PC-3 (cell line): ENCODE measurements at regions not wholly inside any gene's neighbourhood (a gene's known extent, or its start where the extent isn't known, plus 50 kb on each side); places are given as distances from the start of the nearest gene placed in this dataset.

ENCODE experiments used
- ATAC-seq: fragments of 200-7000 bp; cut with Tn5 transposase; 2 replicates; pipeline ENCODE4 v1.9.1; 2020; ENCODE audit warnings: mild to moderate bottlenecking, moderate library complexity
- BruUV-seq: library from RNA; stranded (reverse); fragments of 400-500 nt; replicated peaks from 2 replicates; lab custom pipeline; 2021; lab: Mats Ljungman, UMichigan
- CTCF ChIA-PET: fragments of 300-600 bp; sonication (Branson Sonifier 250); formaldehyde crosslinking; loops from one replicate; lab custom pipeline; 2022; ENCODE audit warnings: antibody characterized with exemption; lab: Charles Lee
- POLR2A ChIA-PET: fragments of 300-600 bp; sonication (Branson Sonifier 250); formaldehyde crosslinking; loops from one replicate; lab custom pipeline; 2022; ENCODE audit warnings: antibody characterized with exemption; ENCODE audit not compliant: unreplicated experiment; lab: Charles Lee
- DNase-seq: peaks from one replicate; pipeline ENCODE4 v3.0.0-alpha.2; 2015
- H2AFZ ChIP-seq: fragments of 300-600 bp; sonication (generic); 2 replicates; pipeline ENCODE4 v1.6.0; 2016; ENCODE audit warnings: antibody characterized with exemption, low read length
- H3F3A ChIP-seq: fragments of 300-600 bp; sonication (generic); one replicate; pipeline ENCODE4 v1.6.0; 2017; ENCODE audit warnings: antibody characterized with exemption, low read length, control low read depth, mild to moderate bottlenecking; ENCODE audit not compliant: unreplicated experiment
- H3K27ac ChIP-seq: fragments of 300-600 bp; sonication (generic); 2 replicates; pipeline ENCODE4 v1.5.1; 2016; ENCODE audit warnings: mild to moderate bottlenecking, low read length
- H3K27me3 ChIP-seq: fragments of 300-600 bp; sonication (generic); 2 replicates; pipeline ENCODE4 v1.6.1; 2016; ENCODE audit warnings: low read length, mixed read lengths
- H3K36me3 ChIP-seq: fragments of 300-600 bp; sonication (generic); 2 replicates; pipeline ENCODE4 v1.6.1; 2016; ENCODE audit warnings: low read depth, mixed run types, low read length, mixed read lengths
- H3K4me1 ChIP-seq: fragments of 300-600 bp; sonication (generic); 2 replicates; pipeline ENCODE4 v1.5.1; 2016; ENCODE audit warnings: low read length; ENCODE audit not compliant: insufficient read depth
- H3K4me2 ChIP-seq: fragments of 300-600 bp; sonication (generic); 2 replicates; pipeline ENCODE4 v1.6.0; 2016; ENCODE audit warnings: low read length
- H3K4me3 ChIP-seq: fragments of 300-600 bp; sonication (generic); 2 replicates; pipeline ENCODE4 v1.5.1; 2016; ENCODE audit warnings: mild to moderate bottlenecking, low read length, mixed read lengths
- H3K79me2 ChIP-seq: fragments of 300-600 bp; sonication (generic); 2 replicates; pipeline ENCODE4 v1.6.1; 2017; ENCODE audit warnings: low read length, mixed read lengths
- H3K9ac ChIP-seq: fragments of 300-600 bp; sonication (generic); 2 replicates; pipeline ENCODE4 v1.6.0; 2016; ENCODE audit warnings: mild to moderate bottlenecking, low read length
- H3K9me2 ChIP-seq: fragments of 300-600 bp; sonication (generic); replicated peaks from 2 replicates; pipeline ENCODE4 v1.6.1; 2016; ENCODE audit warnings: mixed run types, low read length, mixed read lengths
- H3K9me3 ChIP-seq: fragments of 300-600 bp; sonication (generic); 2 replicates; pipeline ENCODE4 v1.6.1; 2016; ENCODE audit warnings: low read length, mixed read lengths
- H4K20me1 ChIP-seq: fragments of 300-600 bp; sonication (generic); 2 replicates; pipeline ENCODE4 v1.6.1; 2016; ENCODE audit warnings: low read length, mixed read lengths
- EZH2 ChIP-seq: fragments of 300-600 bp; sonication (generic); IDR thresholded peaks from one replicate; pipeline ENCODE4 v1.6.1; 2017; ENCODE audit warnings: antibody characterized with exemption, mild to moderate bottlenecking, low read length; ENCODE audit not compliant: unreplicated experiment
- EZH2phosphoT487 ChIP-seq: fragments of 300-600 bp; sonication (generic); IDR thresholded peaks from 2 replicates; pipeline ENCODE4 v1.6.1; 2018; ENCODE audit warnings: mild to moderate bottlenecking, antibody characterized with exemption, low read length, borderline replicate concordance
- intact Hi-C: fragments of 100-400 bp; cut with micrococcal nuclease; formaldehyde crosslinking; loops from 2 replicates; pipeline ENCODE4 v1.9.0; 2023
- TF ChIP-seq, protein P1 (sequence below): fragments of 300-600 bp; sonication (generic); conservative IDR thresholded peaks from 2 replicates; pipeline ENCODE4 v1.5.1; 2017; ENCODE audit warnings: antibody characterized with exemption, low read depth, mild to moderate bottlenecking, low read length

DNA sequence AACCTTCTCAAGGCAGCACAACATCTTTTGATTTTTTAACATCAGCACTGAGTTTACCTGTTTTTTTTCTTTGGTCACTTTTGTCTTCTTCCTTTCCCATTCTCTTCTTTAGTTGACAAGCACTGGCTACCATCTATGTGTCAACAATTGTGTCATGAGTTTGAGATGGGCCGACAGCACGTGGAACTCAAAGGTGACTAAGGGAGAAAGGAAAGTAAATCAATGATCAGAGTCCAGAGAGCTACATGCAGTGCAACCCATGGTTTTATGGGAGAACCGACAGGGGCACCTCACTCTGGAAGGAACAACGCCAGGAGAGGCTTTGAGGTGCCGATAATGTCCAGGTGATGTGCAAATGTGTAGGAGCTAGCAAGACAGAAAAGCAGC lies 755.5 kb downstream of the RNF144A start:
- TF ChIP-seq, protein P1, sequence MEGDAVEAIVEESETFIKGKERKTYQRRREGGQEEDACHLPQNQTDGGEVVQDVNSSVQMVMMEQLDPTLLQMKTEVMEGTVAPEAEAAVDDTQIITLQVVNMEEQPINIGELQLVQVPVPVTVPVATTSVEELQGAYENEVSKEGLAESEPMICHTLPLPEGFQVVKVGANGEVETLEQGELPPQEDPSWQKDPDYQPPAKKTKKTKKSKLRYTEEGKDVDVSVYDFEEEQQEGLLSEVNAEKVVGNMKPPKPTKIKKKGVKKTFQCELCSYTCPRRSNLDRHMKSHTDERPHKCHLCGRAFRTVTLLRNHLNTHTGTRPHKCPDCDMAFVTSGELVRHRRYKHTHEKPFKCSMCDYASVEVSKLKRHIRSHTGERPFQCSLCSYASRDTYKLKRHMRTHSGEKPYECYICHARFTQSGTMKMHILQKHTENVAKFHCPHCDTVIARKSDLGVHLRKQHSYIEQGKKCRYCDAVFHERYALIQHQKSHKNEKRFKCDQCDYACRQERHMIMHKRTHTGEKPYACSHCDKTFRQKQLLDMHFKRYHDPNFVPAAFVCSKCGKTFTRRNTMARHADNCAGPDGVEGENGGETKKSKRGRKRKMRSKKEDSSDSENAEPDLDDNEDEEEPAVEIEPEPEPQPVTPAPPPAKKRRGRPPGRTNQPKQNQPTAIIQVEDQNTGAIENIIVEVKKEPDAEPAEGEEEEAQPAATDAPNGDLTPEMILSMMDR = no peak
- TF ChIP-seq EZH2 (no peak), EZH2phosphoT487 (no peak)
- H3K9ac ChIP-seq = no peak overlapping the region
- no peaks in the 10 kb centered on the region for H4K20me1 ChIP-seq
- no TSS peak for BruUV-seq
- H3K9me3 ChIP-seq = no peaks in the 10 kb centered on the region
- no peaks in the 10 kb centered on the region for H3K27me3 ChIP-seq
- no peak for ATAC-seq
- no peaks in the 10 kb centered on the region for H3F3A ChIP-seq
- no peaks in the 10 kb centered on the region for H3K9me2 ChIP-seq
- no peak overlapping the region for H3K27ac ChIP-seq
- intact Hi-C loops = loop anchor here (1.0 to 5.0 kb wide), 6 partner anchors 156 to 1010 kb away; partner anchors contain the start of gene ID2
- no peak overlapping the region for H3K4me3 ChIP-seq
- ChIA-PET CTCF (no interaction called here), POLR2A (no interaction called here)
- no peak overlapping the region for H3K4me2 ChIP-seq
- 0 out of 2 replicates have a peak, but pooled peaks cover 6% of the 10 kb centered on the region for H3K4me1 ChIP-seq
- H3K36me3 ChIP-seq = no peaks in the 10 kb centered on the region
- H2AFZ ChIP-seq = no peak overlapping the region
- H3K79me2 ChIP-seq = no peaks in the 10 kb centered on the region
- no peak for DNase-seq

DNA sequence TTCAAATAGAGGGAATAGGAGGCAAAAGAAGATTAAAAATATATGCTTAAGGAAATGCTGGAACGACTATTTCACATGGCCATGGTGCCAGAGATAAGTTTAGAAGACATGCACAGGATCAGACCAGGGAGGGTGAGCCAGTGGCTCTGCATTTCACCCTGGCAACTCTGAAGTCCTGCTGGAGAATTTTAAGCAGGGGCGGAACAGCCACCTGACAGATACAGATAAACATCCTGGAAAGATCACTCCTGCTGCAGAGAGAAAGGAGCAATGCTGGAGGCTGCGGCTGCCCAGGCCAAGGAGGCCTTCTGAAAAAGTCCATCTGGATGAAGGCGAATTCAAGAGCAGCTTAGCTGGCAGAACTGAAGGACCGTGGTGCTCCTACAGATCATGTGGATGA lies 755.9 kb downstream of the RNF144A start:
- no peak for DNase-seq
- no peaks in the 10 kb centered on the region for H3K36me3 ChIP-seq
- H3K4me3 ChIP-seq = no peak overlapping the region
- no TSS peak for BruUV-seq
- no peaks in the 10 kb centered on the region for H3K79me2 ChIP-seq
- CTCF ChIA-PET = no interaction called here
- H3K27ac ChIP-seq = peak overlapping the region; percentile 35; the same call in 1 of the 2 replicates
- H3K9ac ChIP-seq = no peak overlapping the region
- no peak overlapping the region for H2AFZ ChIP-seq
- no peaks in the 10 kb centered on the region for H3K9me2 ChIP-seq
- H3F3A ChIP-seq = no peaks in the 10 kb centered on the region
- no peaks in the 10 kb centered on the region for H4K20me1 ChIP-seq
- H3K27me3 ChIP-seq = no peaks in the 10 kb centered on the region
- H3K9me3 ChIP-seq = no peaks in the 10 kb centered on the region
- intact Hi-C loops = loop anchor here (2.0 to 5.0 kb wide), 3 partner anchors 156 to 1009 kb away; partner anchors contain the start of gene ID2
- TF ChIP-seq EZH2 = no peak
- TF ChIP-seq, protein P1 = no peak
- no peak for TF ChIP-seq EZH2phosphoT487
- POLR2A ChIA-PET = no interaction called here
- H3K4me1 ChIP-seq = 0 out of 2 replicates have a peak, but pooled peaks cover 6% of the 10 kb centered on the region
- H3K4me2 ChIP-seq = no peak overlapping the region
- ATAC-seq = no peak

DNA sequence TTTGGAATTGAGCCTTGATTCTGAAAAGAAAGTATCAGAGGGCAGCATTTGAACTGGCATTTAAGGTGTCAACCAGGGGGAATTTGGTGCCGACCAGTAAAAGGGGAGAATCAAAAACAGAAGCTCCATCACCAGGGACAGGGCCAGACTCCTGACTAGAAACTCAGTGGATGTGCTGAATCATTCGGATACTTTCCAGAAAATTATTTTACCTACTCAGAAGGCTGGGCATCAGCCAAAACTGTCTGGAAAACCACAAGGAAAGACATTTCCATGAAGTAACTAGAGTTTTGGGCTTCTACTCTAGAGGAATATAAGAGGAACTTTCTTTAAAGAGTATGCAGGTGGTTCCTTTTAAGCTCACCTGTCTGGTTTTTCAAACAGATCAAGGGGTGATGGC lies 756.6 kb downstream of the RNF144A start:
- POLR2A ChIA-PET = no interaction called here
- CTCF ChIA-PET = no interaction called here
- no peaks in the 10 kb centered on the region for H4K20me1 ChIP-seq
- 0 out of 2 replicates have a peak, but pooled peaks cover 6% of the 10 kb centered on the region for H3K4me1 ChIP-seq
- H3K9ac ChIP-seq = no peak overlapping the region
- H2AFZ ChIP-seq = no peak overlapping the region
- H3F3A ChIP-seq = no peaks in the 10 kb centered on the region
- ATAC-seq (peak; percentile 54), DNase-seq (peak; percentile 74)
- no TSS peak for BruUV-seq
- H3K4me2 ChIP-seq = no peak overlapping the region
- H3K9me3 ChIP-seq = no peaks in the 10 kb centered on the region
- no peaks in the 10 kb centered on the region for H3K9me2 ChIP-seq
- H3K27ac ChIP-seq = peak overlapping the region; percentile 35
- no peaks in the 10 kb centered on the region for H3K36me3 ChIP-seq
- no peak overlapping the region for H3K4me3 ChIP-seq
- H3K27me3 ChIP-seq = no peaks in the 10 kb centered on the region
- intact Hi-C loops = loop anchor here (2.0 to 5.0 kb wide), 3 partner anchors 157 to 1008 kb away; partner anchors contain the start of gene ID2
- no peak for TF ChIP-seq EZH2phosphoT487
- TF ChIP-seq, protein P1 = no peak
- no peak for TF ChIP-seq EZH2
- H3K79me2 ChIP-seq = no peaks in the 10 kb centered on the region
